ENCODE measurements at regions not wholly inside any gene's neighbourhood (a gene's known extent, or its start where the extent isn't known, plus 50 kb on each side); places are given as distances from the start of the nearest gene placed in this dataset.
"Not testable (repeated sequence)": the region's sequence is repeated elsewhere in the genome, so short reads cannot be mapped to it uniquely, and the experiment has no call there.

- not testable (repeated sequence) for H4K91ac ChIP-seq (ENCODE audit: insufficient read length, low read depth, low read length); H2BK15ac ChIP-seq (ENCODE audit: low read depth, low read length); H3K4me2 ChIP-seq (ENCODE audit: insufficient read depth, insufficient read length, low read length); H3K9ac ChIP-seq (ENCODE audit: extremely low read depth, insufficient read length, low read length); H2BK20ac ChIP-seq (ENCODE audit: low read depth, low read length, poor library complexity, severe bottlenecking); H2BK5ac ChIP-seq (ENCODE audit: insufficient read length, low read length); H3K27ac ChIP-seq (ENCODE audit: insufficient read length, low read depth, low read length); H3K18ac ChIP-seq (ENCODE audit: insufficient read length, low read depth, low read length); H3K79me1 ChIP-seq (ENCODE audit: insufficient read depth, low read depth, low read length, poor library complexity, severe bottlenecking); H3K27ac Mint-ChIP-seq; H3T11ph ChIP-seq (ENCODE audit: low read length); H4K20me1 ChIP-seq (ENCODE audit: control insufficient read depth, insufficient read depth, insufficient read length); H3K4me1 ChIP-seq (ENCODE audit: insufficient read depth, low read length); H4K5ac ChIP-seq (ENCODE audit: insufficient read length, low read depth, low read length); H3K14ac ChIP-seq (ENCODE audit: insufficient read depth, low read length); H4K8ac ChIP-seq (replicated peaks; ENCODE audit: insufficient read length, low read depth, low read length); DNase-seq; H3K23me2 ChIP-seq (ENCODE audit: insufficient read length, low read depth, low read length, poor library complexity, severe bottlenecking); H3K9me3 ChIP-seq (ENCODE audit: control insufficient read depth, low read depth, low read length); H3K4me3 Mint-ChIP-seq; H3K4ac ChIP-seq (ENCODE audit: low read depth, low read length); H3K56ac ChIP-seq (ENCODE audit: insufficient read length, low read depth, low read length); H2AFZ ChIP-seq (ENCODE audit: low read length); H2BK120ac ChIP-seq (ENCODE audit: low read depth, low read length, poor library complexity, severe bottlenecking); H2BK12ac ChIP-seq (ENCODE audit: insufficient read length, low read depth, low read length); H2AK5ac ChIP-seq (ENCODE audit: insufficient read length, low read length); H3K79me2 ChIP-seq (ENCODE audit: insufficient read depth, low read length); H3K27me3 ChIP-seq (ENCODE audit: insufficient read depth, low read length); H3K23ac ChIP-seq (ENCODE audit: insufficient read length, low read depth, low read length); H3K4me1 Mint-ChIP-seq; H3K27me3 Mint-ChIP-seq (ENCODE audit: low read depth)
- Mint-ChIP-seq H3K36me3 (ENCODE audit: insufficient read depth in 1 of 3, low read depth in 3 of 3) (peaks cover 4 to 10% (median 7%) of the 10 kb centered on the region in 3 experiments; a peak in 5 of 7 replicates), H3K9me3 (peaks cover 4 to 14% of the 10 kb centered on the region in 2 experiments; a peak in 4 of 5 replicates)
Measured at GRCh38 chr4:115194612-115195011, 81.2 kb upstream of the NDST4 start.
